ENCODE measurements at regions not wholly inside any gene's neighbourhood (a gene's known extent, or its start where the extent isn't known, plus 50 kb on each side); places are given as distances from the start of the nearest gene placed in this dataset.

- Histone ChIP-seq H3K9me1 (replicated peaks; ENCODE audit: control insufficient read depth, extremely low read depth, insufficient read depth, low read length) (no peaks in the 10 kb centered on the region), H3K79me2 (ENCODE audit: control insufficient read depth, insufficient read depth, low read length) (no peaks in the 10 kb centered on the region), H3K36me3 (ENCODE audit: control insufficient read depth in 2 of 2, extremely low read depth in 1 of 2, insufficient read depth in 2 of 2, low read length in 2 of 2) (no peaks in the 10 kb centered on the region), H3K9ac (replicated peaks; ENCODE audit: extremely low read depth, insufficient read depth, low read length) (no peak overlapping the region), H3K4me1 (ENCODE audit: control insufficient read depth, extremely low read depth, insufficient read depth, low read length) (no peaks in the 10 kb centered on the region), H3K4me2 (ENCODE audit: insufficient read depth, low read length) (no peak overlapping the region), H2AFZ (ENCODE audit: low read depth, low read length) (no peak overlapping the region), H4K20me1 (replicated peaks; ENCODE audit: control insufficient read depth, extremely low read depth, insufficient read depth, low read length) (no peaks in the 10 kb centered on the region), H3K27me3 (ENCODE audit: control insufficient read depth in 2 of 2, insufficient read depth in 2 of 2, low read length in 2 of 2) (peaks cover 7 to 9% of the 10 kb centered on the region in 2 experiments), H3K4me3 (replicated peaks in 1 of 3; ENCODE audit: insufficient read depth in 1 of 3, low read depth in 1 of 3, low read length in 3 of 3) (no peak overlapping the region), H3K27ac (ENCODE audit: insufficient read depth, low read depth, low read length) (no peak overlapping the region), H3K9me3 (replicated peaks; ENCODE audit: control insufficient read depth, insufficient read depth, low read length) (no peaks in the 10 kb centered on the region)
- DNase-seq (ENCODE audit: low read depth, low spot score), result no peak
- dilution Hi-C loops (cut with MboI; ENCODE audit: extremely low pct_ligation_motif_present, low sequenced_read_pairs), result no loop called here
- no TSS peak for BruUV-seq (replicated peaks)
- FAIRE-seq, result no peak
- intact Hi-C loops (cut with micrococcal nuclease), result no loop called here
- ChIA-PET CTCF (interaction anchor here (1.0 to 1.8 kb wide), 2 partner anchors 22 to 24 kb away, joined by 3 read pairs; no protein-coding TSS in a partner anchor), POLR2A (no interaction called here)
- no peak for TF ChIP-seq POLR2AphosphoS5 (IDR thresholded peaks at IDR 0.05; ENCODE audit: insufficient read depth, low read depth, low read length)
- no peak for TF ChIP-seq JUN (IDR thresholded peaks at IDR 0.05; ENCODE audit: borderline replicate concordance, insufficient read depth, insufficient read length, low read depth)
- no peak for TF ChIP-seq FOS (IDR thresholded peaks at IDR 0.05; ENCODE audit: borderline replicate concordance, insufficient read depth, low read length)
- TF ChIP-seq MAX (IDR thresholded peaks at IDR 0.05; ENCODE audit: insufficient read depth, insufficient read length), result no peak
- TF ChIP-seq CTCF (IDR thresholded peaks at IDR 0.05; ENCODE audit: extremely low read depth in 1 of 2, insufficient read depth in 1 of 2, low read depth in 1 of 2, low read length in 2 of 2), result no peak
- TF ChIP-seq MYC (IDR thresholded peaks at IDR 0.05; ENCODE audit: low read depth, low read length), result no peak
- no peak for TF ChIP-seq POLR2A (IDR thresholded peaks at IDR 0.05; ENCODE audit: low read depth, low read length)
These were observed 64.6 kb downstream of the CYP26A1 start for GRCh38 chr10:93138113-93138870.
